ENCODE measurements at regions not wholly inside any gene's neighbourhood (a gene's known extent, or its start where the extent isn't known, plus 50 kb on each side); places are given as distances from the start of the nearest gene placed in this dataset.
"Not testable (repeated sequence)": the region's sequence is repeated elsewhere in the genome, so short reads cannot be mapped to it uniquely, and the experiment has no call there.

DNA sequence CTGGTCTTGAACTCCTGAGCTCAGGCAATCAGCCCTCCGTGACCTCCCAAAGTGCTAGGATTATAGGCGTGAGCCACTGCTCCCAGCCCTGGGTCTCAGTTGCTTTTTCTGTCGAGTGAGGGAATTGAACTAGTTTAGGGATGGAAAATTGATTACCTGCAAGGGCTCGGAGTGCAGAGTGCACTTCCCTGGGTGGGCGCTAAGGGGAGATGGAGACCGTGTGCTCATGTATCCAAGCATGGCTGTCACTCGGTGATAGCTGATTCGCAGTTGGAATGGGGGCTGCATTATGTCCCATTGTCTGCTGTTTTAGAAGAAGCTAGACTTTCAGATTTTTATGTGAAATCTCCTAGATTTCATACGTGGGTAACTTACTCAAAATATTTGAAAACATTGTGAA, 139.9 kb upstream of the RFC3 start:
- H3K9me3 ChIP-seq: no peaks in the 10 kb centered on the region
- 89 to 90% methylated on average over 9 of the region's 9 CpGs for WGBS, 2 donors
- H3K27me3 ChIP-seq: no peaks in the 10 kb centered on the region
- H3K4me1 ChIP-seq: peaks cover 0 to 41% (median 30%) of the 10 kb centered on the region in 9 donors
- intact Hi-C loops (cut with DNase I): loop anchor here in 4 of 10 donors (2.0 to 5.0 kb wide), 4 partner anchors 35 to 66 kb away; no protein-coding TSS in a partner anchor
- ATAC-seq (no peak), DNase-seq (no peak)
- no peaks in the 10 kb centered on the region for H3K36me3 ChIP-seq
- H3K27ac ChIP-seq: peak overlapping the region in 2 of 10 donors; percentile 43 to 80
- H3K4me3 ChIP-seq: no peak overlapping the region
- TF ChIP-seq, protein P1, sequence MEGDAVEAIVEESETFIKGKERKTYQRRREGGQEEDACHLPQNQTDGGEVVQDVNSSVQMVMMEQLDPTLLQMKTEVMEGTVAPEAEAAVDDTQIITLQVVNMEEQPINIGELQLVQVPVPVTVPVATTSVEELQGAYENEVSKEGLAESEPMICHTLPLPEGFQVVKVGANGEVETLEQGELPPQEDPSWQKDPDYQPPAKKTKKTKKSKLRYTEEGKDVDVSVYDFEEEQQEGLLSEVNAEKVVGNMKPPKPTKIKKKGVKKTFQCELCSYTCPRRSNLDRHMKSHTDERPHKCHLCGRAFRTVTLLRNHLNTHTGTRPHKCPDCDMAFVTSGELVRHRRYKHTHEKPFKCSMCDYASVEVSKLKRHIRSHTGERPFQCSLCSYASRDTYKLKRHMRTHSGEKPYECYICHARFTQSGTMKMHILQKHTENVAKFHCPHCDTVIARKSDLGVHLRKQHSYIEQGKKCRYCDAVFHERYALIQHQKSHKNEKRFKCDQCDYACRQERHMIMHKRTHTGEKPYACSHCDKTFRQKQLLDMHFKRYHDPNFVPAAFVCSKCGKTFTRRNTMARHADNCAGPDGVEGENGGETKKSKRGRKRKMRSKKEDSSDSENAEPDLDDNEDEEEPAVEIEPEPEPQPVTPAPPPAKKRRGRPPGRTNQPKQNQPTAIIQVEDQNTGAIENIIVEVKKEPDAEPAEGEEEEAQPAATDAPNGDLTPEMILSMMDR (IDR thresholded peaks at IDR 0.05): no peak

GRCh38 chr13:33678906-33679657, 138.9 kb upstream of the RFC3 start:
- peak; percentile 53 to 81 (median 72) for ATAC-seq
- Histone ChIP-seq H3K36me3 (no peaks in the 10 kb centered on the region), H3K4me1 (peaks cover 0 to 41% (median 30%) of the 10 kb centered on the region in 9 donors), H3K4me3 (peak overlapping the region in 5 of 10 donors; percentile 1 to 22 (median 10)), H3K9me3 (no peaks in the 10 kb centered on the region), H3K27ac (peak overlapping the region in 9 of 10 donors; percentile 34 to 73 (median 61)), H3K27me3 (no peaks in the 10 kb centered on the region)
- intact Hi-C loops (cut with DNase I): loop anchor here in 4 of 10 donors (2.0 to 5.0 kb wide), 4 partner anchors 36 to 67 kb away; no protein-coding TSS in a partner anchor
- DNase-seq: peak; percentile 36 to 75
- WGBS, 2 donors: 50 to 61% methylated on average over 11 of the region's 11 CpGs
- TF ChIP-seq, protein P1 (IDR thresholded peaks at IDR 0.05): no peak

DNA sequence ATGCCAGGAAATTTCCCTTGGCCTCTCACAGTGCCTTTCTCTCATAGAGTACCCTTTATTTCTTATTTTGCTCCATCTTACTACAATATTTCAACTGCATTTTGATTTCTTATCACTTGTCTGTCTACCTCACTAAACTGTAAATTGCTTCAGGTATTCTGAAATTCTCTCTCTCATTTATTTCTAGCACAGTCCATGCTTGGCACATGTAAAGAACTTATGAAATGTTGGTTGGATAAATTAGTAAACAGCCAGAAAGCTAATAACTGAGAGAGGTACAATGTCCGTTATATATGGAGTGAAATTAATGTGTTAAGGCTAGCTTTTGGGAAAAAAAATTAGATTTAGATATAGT, 138.3 kb upstream of the RFC3 start:
- intact Hi-C loops (cut with DNase I): loop anchor here in 4 of 10 donors (2.0 to 5.0 kb wide), 4 partner anchors 37 to 67 kb away; no protein-coding TSS in a partner anchor
- Histone ChIP-seq H3K27ac (peak overlapping the region in 9 of 10 donors; percentile 25 to 73 (median 61)), H3K9me3 (no peaks in the 10 kb centered on the region), H3K27me3 (no peaks in the 10 kb centered on the region), H3K4me3 (peak overlapping the region in 4 of 10 donors; percentile 1 to 22 (median 11)), H3K4me1 (peaks cover 0 to 40% (median 30%) of the 10 kb centered on the region in 9 donors), H3K36me3 (no peaks in the 10 kb centered on the region)
- TF ChIP-seq, protein P1 (IDR thresholded peaks at IDR 0.05): no peak
- 93 to 98% methylated on average over 1 of the region's 1 CpG for WGBS, 2 donors
- ATAC-seq (no peak), DNase-seq (no peak)

DNA sequence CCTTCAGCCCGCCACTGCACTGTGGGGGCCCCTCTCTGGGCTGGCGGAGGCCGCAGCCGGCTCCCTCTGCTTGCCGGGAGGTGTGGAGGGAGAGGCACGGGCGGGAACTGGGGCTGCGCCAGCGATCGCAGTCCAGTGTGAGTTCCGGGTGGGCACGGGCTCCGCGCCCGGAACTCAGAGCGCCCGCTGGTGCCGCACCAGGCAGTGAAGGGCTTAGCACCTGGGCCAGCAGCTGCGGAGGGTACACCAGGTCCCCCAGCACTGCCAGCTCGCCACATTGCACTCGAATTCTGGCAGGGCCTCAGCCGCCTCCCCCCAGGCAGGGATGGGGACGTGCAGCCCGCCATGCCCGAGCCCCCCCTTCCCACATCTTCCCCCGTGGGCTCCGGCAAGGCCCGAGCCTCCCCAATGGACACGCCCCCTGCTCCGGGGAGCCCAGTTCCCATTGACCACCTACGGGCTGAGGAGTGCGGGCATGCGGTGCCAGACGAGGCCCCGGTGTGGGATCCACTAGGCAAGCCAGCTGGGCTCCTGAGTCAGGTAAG, 135.9 kb upstream of the RFC3 start:
- no peak overlapping the region for H3K4me3 ChIP-seq
- TF ChIP-seq, protein P1 (IDR thresholded peaks at IDR 0.05): no peak
- H3K9me3 ChIP-seq: no peaks in the 10 kb centered on the region
- H3K27me3 ChIP-seq: no peaks in the 10 kb centered on the region
- WGBS, 2 donors: 95 to 97% methylated on average over 35 of the region's 35 CpGs
- ATAC-seq: peak in 1 of 8 donors; percentile 46
- peaks cover 0 to 24% (median 13%) of the 10 kb centered on the region in 9 donors for H3K4me1 ChIP-seq
- no peak overlapping the region for H3K27ac ChIP-seq
- intact Hi-C loops (cut with DNase I): no loop called here
- no peak for DNase-seq
- no peaks in the 10 kb centered on the region for H3K36me3 ChIP-seq

DNA sequence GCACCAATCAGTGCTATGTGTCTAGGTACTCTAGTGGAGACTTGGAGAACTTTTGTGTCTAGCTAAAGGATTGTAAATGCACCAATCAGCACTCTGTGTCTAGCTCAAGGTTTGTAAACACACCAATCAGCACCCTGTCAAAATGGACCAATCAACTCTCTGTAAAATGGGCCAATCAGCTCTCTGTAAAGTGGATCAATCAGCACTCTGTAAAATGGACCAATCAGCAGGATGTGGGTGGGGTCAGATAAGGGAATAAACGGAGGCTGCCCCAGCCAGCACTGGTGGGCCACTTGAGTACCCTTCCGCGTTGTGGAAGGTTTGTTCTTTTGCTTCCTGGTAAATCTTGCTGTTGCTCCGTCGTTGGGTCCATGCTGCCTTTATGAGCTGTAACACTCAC, 135.3 kb upstream of the RFC3 start:
- 79 to 92% methylated on average over 5 of the region's 5 CpGs for WGBS, 2 donors
- H3K4me3 ChIP-seq; H3K36me3 ChIP-seq; ATAC-seq; DNase-seq; H3K9me3 ChIP-seq; H3K27ac ChIP-seq; intact Hi-C loops (cut with DNase I); H3K27me3 ChIP-seq: not testable (repeated sequence)
- peaks cover 0 to 20% (median 8%) of the 10 kb centered on the region in 9 donors for H3K4me1 ChIP-seq
